ENCODE measurements at regions not wholly inside any gene's neighbourhood (a gene's known extent, or its start where the extent isn't known, plus 50 kb on each side); places are given as distances from the start of the nearest gene placed in this dataset.

DNA sequence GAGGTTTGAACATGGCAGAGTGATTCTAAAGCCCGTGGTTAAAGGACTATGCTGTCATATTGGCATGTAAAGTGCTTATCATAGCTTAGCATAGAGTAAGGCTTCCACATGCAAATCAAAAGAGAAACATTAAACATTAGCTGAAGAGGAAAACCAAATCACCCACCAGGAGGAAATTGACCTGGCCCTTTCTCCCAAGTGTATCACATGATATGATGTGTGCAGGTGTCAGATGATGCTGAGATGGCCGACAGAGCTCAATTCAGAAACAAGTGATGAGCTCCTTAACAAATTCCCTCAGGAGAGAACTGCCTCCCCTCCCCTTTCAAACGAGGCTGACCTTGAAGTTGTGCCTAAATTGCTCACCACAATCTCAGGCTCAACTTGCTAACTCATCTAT lies 217.1 kb upstream of the BTG1 start (continued):
- TF ChIP-seq, protein P1, sequence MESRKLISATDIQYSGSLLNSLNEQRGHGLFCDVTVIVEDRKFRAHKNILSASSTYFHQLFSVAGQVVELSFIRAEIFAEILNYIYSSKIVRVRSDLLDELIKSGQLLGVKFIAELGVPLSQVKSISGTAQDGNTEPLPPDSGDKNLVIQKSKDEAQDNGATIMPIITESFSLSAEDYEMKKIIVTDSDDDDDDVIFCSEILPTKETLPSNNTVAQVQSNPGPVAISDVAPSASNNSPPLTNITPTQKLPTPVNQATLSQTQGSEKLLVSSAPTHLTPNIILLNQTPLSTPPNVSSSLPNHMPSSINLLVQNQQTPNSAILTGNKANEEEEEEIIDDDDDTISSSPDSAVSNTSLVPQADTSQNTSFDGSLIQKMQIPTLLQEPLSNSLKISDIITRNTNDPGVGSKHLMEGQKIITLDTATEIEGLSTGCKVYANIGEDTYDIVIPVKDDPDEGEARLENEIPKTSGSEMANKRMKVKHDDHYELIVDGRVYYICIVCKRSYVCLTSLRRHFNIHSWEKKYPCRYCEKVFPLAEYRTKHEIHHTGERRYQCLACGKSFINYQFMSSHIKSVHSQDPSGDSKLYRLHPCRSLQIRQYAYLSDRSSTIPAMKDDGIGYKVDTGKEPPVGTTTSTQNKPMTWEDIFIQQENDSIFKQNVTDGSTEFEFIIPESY (IDR thresholded peaks at IDR 0.05), result no peak
- TF ChIP-seq SPI1 (IDR thresholded peaks at IDR 0.05; ENCODE audit: borderline replicate concordance, insufficient read depth, low read depth, low read length) (no peak), STAT1 (conservative IDR thresholded peaks at IDR 0.05) (no peak), BACH1 (IDR thresholded peaks at IDR 0.05; ENCODE audit: borderline replicate concordance) (no peak), POLR2A (IDR thresholded peaks at IDR 0.05; ENCODE audit: low read depth, low read length) (no peak), BHLHE40 (IDR thresholded peaks at IDR 0.05; ENCODE audit: borderline replicate concordance in 1 of 2, low read depth in 2 of 2, low read length in 1 of 2) (peak; percentile 35 to 62; a peak in 3 of 4 replicates), SUPT20H (IDR thresholded peaks at IDR 0.05; ENCODE audit: borderline replicate concordance, control insufficient read depth, low read depth, low read length) (no peak), SIN3A (IDR thresholded peaks at IDR 0.05; ENCODE audit: low read depth, low read length) (no peak), NFYB (IDR thresholded peaks at IDR 0.05; ENCODE audit: insufficient read depth, low read depth, low read length) (no peak)
- TF ChIP-seq, protein P2, sequence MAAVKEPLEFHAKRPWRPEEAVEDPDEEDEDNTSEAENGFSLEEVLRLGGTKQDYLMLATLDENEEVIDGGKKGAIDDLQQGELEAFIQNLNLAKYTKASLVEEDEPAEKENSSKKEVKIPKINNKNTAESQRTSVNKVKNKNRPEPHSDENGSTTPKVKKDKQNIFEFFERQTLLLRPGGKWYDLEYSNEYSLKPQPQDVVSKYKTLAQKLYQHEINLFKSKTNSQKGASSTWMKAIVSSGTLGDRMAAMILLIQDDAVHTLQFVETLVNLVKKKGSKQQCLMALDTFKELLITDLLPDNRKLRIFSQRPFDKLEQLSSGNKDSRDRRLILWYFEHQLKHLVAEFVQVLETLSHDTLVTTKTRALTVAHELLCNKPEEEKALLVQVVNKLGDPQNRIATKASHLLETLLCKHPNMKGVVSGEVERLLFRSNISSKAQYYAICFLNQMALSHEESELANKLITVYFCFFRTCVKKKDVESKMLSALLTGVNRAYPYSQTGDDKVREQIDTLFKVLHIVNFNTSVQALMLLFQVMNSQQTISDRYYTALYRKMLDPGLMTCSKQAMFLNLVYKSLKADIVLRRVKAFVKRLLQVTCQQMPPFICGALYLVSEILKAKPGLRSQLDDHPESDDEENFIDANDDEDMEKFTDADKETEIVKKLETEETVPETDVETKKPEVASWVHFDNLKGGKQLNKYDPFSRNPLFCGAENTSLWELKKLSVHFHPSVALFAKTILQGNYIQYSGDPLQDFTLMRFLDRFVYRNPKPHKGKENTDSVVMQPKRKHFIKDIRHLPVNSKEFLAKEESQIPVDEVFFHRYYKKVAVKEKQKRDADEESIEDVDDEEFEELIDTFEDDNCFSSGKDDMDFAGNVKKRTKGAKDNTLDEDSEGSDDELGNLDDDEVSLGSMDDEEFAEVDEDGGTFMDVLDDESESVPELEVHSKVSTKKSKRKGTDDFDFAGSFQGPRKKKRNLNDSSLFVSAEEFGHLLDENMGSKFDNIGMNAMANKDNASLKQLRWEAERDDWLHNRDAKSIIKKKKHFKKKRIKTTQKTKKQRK (IDR thresholded peaks at IDR 0.05; ENCODE audit: low read depth, low read length), result no peak
- TF ChIP-seq, protein P3, sequence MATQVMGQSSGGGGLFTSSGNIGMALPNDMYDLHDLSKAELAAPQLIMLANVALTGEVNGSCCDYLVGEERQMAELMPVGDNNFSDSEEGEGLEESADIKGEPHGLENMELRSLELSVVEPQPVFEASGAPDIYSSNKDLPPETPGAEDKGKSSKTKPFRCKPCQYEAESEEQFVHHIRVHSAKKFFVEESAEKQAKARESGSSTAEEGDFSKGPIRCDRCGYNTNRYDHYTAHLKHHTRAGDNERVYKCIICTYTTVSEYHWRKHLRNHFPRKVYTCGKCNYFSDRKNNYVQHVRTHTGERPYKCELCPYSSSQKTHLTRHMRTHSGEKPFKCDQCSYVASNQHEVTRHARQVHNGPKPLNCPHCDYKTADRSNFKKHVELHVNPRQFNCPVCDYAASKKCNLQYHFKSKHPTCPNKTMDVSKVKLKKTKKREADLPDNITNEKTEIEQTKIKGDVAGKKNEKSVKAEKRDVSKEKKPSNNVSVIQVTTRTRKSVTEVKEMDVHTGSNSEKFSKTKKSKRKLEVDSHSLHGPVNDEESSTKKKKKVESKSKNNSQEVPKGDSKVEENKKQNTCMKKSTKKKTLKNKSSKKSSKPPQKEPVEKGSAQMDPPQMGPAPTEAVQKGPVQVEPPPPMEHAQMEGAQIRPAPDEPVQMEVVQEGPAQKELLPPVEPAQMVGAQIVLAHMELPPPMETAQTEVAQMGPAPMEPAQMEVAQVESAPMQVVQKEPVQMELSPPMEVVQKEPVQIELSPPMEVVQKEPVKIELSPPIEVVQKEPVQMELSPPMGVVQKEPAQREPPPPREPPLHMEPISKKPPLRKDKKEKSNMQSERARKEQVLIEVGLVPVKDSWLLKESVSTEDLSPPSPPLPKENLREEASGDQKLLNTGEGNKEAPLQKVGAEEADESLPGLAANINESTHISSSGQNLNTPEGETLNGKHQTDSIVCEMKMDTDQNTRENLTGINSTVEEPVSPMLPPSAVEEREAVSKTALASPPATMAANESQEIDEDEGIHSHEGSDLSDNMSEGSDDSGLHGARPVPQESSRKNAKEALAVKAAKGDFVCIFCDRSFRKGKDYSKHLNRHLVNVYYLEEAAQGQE (IDR thresholded peaks at IDR 0.05; ENCODE audit: low read depth, low read length), result no peak
- TF ChIP-seq, protein P4, sequence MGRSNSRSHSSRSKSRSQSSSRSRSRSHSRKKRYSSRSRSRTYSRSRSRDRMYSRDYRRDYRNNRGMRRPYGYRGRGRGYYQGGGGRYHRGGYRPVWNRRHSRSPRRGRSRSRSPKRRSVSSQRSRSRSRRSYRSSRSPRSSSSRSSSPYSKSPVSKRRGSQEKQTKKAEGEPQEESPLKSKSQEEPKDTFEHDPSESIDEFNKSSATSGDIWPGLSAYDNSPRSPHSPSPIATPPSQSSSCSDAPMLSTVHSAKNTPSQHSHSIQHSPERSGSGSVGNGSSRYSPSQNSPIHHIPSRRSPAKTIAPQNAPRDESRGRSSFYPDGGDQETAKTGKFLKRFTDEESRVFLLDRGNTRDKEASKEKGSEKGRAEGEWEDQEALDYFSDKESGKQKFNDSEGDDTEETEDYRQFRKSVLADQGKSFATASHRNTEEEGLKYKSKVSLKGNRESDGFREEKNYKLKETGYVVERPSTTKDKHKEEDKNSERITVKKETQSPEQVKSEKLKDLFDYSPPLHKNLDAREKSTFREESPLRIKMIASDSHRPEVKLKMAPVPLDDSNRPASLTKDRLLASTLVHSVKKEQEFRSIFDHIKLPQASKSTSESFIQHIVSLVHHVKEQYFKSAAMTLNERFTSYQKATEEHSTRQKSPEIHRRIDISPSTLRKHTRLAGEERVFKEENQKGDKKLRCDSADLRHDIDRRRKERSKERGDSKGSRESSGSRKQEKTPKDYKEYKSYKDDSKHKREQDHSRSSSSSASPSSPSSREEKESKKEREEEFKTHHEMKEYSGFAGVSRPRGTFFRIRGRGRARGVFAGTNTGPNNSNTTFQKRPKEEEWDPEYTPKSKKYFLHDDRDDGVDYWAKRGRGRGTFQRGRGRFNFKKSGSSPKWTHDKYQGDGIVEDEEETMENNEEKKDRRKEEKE (IDR thresholded peaks at IDR 0.05), result no peak
- TF ChIP-seq, protein P5, sequence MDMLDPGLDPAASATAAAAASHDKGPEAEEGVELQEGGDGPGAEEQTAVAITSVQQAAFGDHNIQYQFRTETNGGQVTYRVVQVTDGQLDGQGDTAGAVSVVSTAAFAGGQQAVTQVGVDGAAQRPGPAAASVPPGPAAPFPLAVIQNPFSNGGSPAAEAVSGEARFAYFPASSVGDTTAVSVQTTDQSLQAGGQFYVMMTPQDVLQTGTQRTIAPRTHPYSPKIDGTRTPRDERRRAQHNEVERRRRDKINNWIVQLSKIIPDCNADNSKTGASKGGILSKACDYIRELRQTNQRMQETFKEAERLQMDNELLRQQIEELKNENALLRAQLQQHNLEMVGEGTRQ (IDR thresholded peaks at IDR 0.05; ENCODE audit: borderline replicate concordance, low read depth, low read length), result peak; percentile 69

Measured in GM12878 (cell line).